Stimulated activated CD4-positive, alpha-beta T cell treated with anti-CD3 and anti-CD28 coated beads, Interleukin-12 subunit alpha, Interleukin-12 subunit beta, amount 100 ng/mL, for 4 hours (primary cell): ENCODE measurements at regions not wholly inside any gene's neighbourhood (a gene's known extent, or its start where the extent isn't known, plus 50 kb on each side); places are given as distances from the start of the nearest gene placed in this dataset.

Experiments
- DNase-seq: peaks from one replicate; pipeline ENCODE4 v3.0.0-alpha.2; 2020

DNA sequence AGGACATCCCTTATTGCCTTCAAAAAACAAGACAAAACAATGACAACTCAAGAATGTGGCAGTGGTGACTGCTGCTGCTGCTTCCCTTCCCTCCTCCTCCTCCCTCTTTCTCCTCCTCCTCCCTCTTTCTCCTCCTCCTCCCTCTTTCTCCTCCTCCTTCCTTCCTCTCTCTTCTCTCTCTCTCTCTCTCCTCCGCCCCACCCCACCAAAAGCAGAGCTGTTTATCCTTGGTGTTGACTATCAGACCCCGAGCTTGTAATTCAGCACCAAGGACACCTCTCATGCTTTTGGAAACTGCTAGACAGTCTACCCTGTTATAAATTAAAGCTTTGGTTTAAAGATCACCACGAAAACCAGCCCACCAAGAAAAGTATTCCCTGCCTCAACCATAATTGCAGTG lies 72.4 kb upstream of the IFNAR2 start:
- no peak for DNase-seq

DNA sequence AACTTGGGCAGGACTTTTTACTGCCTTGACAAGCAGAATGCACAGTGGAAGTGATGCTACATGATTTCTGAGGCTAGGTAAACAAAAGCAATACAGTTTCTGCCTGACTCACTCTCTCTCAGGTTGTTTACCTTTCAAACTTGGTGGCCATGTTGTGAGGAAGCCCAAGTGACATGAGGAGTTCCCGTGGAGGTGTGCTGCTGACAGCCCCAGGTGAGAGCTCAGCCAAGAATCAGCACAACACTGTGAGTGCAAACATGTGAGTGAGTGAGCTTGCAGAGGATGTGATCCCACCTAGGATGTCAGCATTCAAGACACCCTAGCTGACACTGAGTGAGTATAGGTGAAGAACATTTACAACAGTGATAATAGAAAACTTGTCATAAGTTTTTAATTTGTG lies 71.1 kb upstream of the IFNAR2 start:
- DNase-seq = no peak

DNA sequence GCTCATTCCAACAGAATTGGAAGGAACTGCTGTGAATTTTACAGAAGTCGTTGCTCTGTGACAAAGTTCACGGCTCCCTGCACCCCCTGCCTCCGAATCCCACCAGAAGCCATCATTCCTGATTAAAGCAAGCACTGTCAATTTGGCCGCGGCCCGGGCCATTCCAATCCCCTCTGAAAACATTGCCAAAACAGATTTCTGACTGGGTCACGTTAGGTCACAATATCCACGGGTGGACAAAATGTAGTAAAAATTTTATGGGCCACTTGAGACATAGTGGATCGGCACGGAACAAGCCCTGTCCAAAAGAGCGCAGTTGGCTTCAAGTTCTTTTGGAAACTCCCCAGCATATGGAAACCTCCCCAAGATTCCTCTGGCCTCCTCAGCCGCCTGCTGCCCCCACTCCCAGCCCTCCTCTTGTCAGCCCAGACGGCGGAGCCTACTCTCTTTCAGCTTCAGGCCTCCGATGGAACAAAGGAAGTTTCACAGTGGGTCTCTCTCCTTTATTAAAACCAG lies 67.2 kb upstream of the IFNAR2 start:
- no peak for DNase-seq

DNA sequence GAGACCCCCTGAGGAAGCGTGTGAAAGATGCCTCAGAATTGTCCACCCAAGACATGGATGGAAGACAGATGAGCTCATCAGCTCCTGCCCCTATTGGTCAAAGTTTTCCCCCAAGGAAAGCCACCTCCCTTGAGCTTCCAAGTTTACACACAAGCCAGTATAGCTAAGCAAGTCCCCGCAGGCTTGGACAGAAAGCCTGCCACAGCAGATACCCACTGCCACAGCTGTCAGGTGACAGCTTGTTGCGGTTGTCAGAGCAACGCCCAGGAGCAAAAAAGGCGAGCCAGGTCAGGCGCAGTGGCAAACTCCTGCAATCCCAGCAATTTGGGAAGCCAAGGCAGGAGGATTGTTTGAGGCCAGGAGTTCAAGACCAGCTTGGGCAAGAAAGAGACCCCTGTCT lies 60.9 kb upstream of the IFNAR2 start:
- DNase-seq = no peak

DNA sequence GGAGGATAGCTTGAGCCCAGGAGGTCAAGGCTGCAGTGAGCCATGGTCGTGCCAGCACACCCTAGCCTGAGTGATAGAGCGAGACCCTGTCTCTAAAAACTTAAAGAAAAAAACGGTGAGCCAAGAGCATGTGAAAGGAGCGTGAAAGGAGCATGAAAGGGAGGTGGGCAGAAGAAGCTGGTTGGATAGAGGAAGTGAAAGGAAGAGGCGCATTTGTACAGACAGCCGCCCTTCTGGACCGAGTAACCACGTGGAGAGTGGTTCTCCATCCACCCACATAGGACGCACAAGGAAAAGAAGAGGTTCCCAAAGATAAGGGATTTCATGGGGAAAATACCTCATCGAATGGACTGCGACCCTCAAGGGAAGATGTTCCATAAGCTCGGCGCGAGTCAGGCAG lies 60.4 kb upstream of the IFNAR2 start:
- DNase-seq = no peak

DNA sequence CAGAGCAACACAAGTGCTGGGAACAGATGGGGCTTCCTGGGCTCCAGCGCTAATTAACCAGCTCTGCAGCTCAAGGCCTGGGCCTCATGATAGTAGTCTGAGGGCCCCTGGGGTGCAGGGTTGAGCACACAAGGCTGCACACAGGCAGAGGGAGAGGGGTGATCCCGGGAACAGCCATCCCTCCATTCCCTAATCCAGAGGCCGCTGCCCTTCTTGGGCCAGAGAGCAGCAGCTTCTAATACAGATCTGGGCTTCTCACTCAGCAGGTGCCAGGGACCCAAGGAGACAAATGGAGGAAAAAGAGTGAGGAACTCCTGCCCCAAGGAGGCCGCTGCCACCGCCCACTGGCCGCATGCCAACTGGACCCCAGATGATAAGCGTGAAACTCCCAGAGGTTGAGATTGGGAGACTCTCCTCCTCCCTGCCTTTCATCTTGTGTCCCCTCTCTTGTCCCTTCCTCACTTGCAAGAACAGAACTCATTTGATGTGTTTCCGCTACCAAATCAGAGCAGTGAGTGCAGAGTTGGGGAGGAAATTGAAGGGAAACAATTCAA lies 58.0 kb upstream of the IFNAR2 start:
- no peak for DNase-seq

DNA sequence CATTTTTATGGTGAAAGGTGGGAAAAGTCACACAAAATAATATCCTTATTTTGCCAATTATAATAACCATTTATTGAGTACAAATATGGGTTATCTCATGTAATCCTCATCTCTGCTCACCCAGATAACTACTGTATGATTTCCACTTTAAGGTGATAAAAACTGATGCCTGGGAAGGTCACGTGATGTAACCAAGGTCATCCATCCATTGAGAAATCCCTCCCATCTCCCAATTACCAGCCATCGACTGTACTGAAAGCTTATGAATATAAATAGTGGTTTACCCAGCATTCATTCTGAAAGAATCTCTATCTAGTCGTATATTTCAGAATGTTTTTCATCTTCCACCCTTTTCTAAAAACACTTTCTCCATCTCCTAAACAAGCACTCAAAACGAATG lies 55.0 kb upstream of the IFNAR2 start:
- DNase-seq = no peak
